ENCODE measurements at regions not wholly inside any gene's neighbourhood (a gene's known extent, or its start where the extent isn't known, plus 50 kb on each side); places are given as distances from the start of the nearest gene placed in this dataset.

- no peak for TF ChIP-seq ZNF462 (CRISPR knock-in tag; IDR thresholded peaks at IDR 0.05)
- TF ChIP-seq EZH2phosphoT487 (IDR thresholded peaks at IDR 0.05; ENCODE audit: unreplicated experiment), result no peak
- no peak for TF ChIP-seq ETS1 (IDR thresholded peaks at IDR 0.05)
- TF ChIP-seq EZH2 (IDR thresholded peaks at IDR 0.05; ENCODE audit: low read depth, unreplicated experiment), result no peak
- TF ChIP-seq POLR2AphosphoS5 (IDR thresholded peaks at IDR 0.05; ENCODE audit: low read depth), result no peak
- TF ChIP-seq ZNF331 (CRISPR knock-in tag; IDR thresholded peaks at IDR 0.05; ENCODE audit: low read depth), result no peak
- no peak for TF ChIP-seq JUNB (IDR thresholded peaks at IDR 0.05; ENCODE audit: unreplicated experiment)
- no peak for TF ChIP-seq REST (IDR thresholded peaks at IDR 0.05; ENCODE audit: unreplicated experiment)
Observed at GRCh38 chr5:3321923-3322322, 273.7 kb upstream of the IRX1 start (continued).
